Cardiac muscle cell (in vitro differentiated cells and primary cell): ENCODE measurements at regions not wholly inside any gene's neighbourhood (a gene's known extent, or its start where the extent isn't known, plus 50 kb on each side); places are given as distances from the start of the nearest gene placed in this dataset.

ENCODE experiments used
- DNase-seq, 2 donors: peaks; one replicate each; pipeline versions ENCODE4 v3.0.0 to v3.0.0-alpha.2; 2010 to 2017; ENCODE audit warnings: low read depth in 1 of 2, low spot score in 1 of 2
- H3K27ac ChIP-seq: fragments of 200-600 bp; sonication (generic); 2 replicates; pipeline ENCODE4 v1.5.1; 2016
- H3K27me3 ChIP-seq: fragments of 200-600 bp; sonication (generic); 2 replicates; pipeline ENCODE4 v1.6.0; 2016; ENCODE audit warnings: control low read depth
- H3K36me3 ChIP-seq: fragments of 200-600 bp; sonication (generic); 2 replicates; pipeline ENCODE4 v1.5.1; 2016; ENCODE audit warnings: control low read depth
- H3K4me1 ChIP-seq: fragments of 200-600 bp; sonication (generic); 2 replicates; pipeline ENCODE4 v1.8.1; 2017; ENCODE audit warnings: low read depth, mild to moderate bottlenecking, mixed run types
- H3K4me3 ChIP-seq: fragments of 200-600 bp; sonication (generic); 2 replicates; pipeline ENCODE4 v1.5.1; 2016; ENCODE audit warnings: mild to moderate bottlenecking
- H3K9me3 ChIP-seq: fragments of 200-600 bp; sonication (generic); 2 replicates; pipeline ENCODE4 v1.5.1; 2017; ENCODE audit warnings: low read depth, mild to moderate bottlenecking, control low read depth
- CTCF ChIP-seq: IDR thresholded peaks from 2 replicates; pipeline ENCODE4 v1.5.1; 2012; ENCODE audit warnings: low read depth, mild to moderate bottlenecking, low read length

GRCh38 chr2:15816674-15817406 lies 123.5 kb upstream of the MYCN start:
- Histone ChIP-seq H3K27me3 (no peaks in the 10 kb centered on the region), H3K9me3 (no peaks in the 10 kb centered on the region), H3K4me3 (no peak overlapping the region), H3K4me1 (peaks cover 24% of the 10 kb centered on the region), H3K27ac (no peak overlapping the region), H3K36me3 (no peaks in the 10 kb centered on the region)
- no peak for TF ChIP-seq CTCF
- no peak for DNase-seq

GRCh38 chr2:15817748-15818147 lies 122.6 kb upstream of the MYCN start:
- Histone ChIP-seq H3K9me3 (no peaks in the 10 kb centered on the region), H3K36me3 (no peaks in the 10 kb centered on the region), H3K27me3 (no peaks in the 10 kb centered on the region), H3K4me3 (no peak overlapping the region), H3K4me1 (peaks cover 24% of the 10 kb centered on the region), H3K27ac (no peak overlapping the region)
- no peak for DNase-seq
- no peak for TF ChIP-seq CTCF

- no peak overlapping the region for H3K4me3 ChIP-seq
- H3K27me3 ChIP-seq, result no peaks in the 10 kb centered on the region
- DNase-seq, result no peak
- no peak for TF ChIP-seq CTCF
- H3K4me1 ChIP-seq, result peaks cover 24% of the 10 kb centered on the region
- no peaks in the 10 kb centered on the region for H3K9me3 ChIP-seq
- no peak overlapping the region for H3K27ac ChIP-seq
- no peaks in the 10 kb centered on the region for H3K36me3 ChIP-seq
These were observed 122.0 kb upstream of the MYCN start for GRCh38 chr2:15818318-15818753.

- TF ChIP-seq CTCF, result no peak
- H3K27me3 ChIP-seq, result no peaks in the 10 kb centered on the region
- peaks cover 24% of the 10 kb centered on the region for H3K4me1 ChIP-seq
- no peak for DNase-seq
- H3K36me3 ChIP-seq, result no peaks in the 10 kb centered on the region
- H3K4me3 ChIP-seq, result no peak overlapping the region
- H3K9me3 ChIP-seq, result no peaks in the 10 kb centered on the region
- H3K27ac ChIP-seq, result no peak overlapping the region
These were observed 121.5 kb upstream of the MYCN start for GRCh38 chr2:15818881-15819280.

- H3K27me3 ChIP-seq, result no peaks in the 10 kb centered on the region
- H3K36me3 ChIP-seq, result no peaks in the 10 kb centered on the region
- H3K27ac ChIP-seq, result peak overlapping the region; percentile 21
- no peak for TF ChIP-seq CTCF
- no peaks in the 10 kb centered on the region for H3K9me3 ChIP-seq
- H3K4me1 ChIP-seq, result peaks cover 16% of the 10 kb centered on the region
- DNase-seq, result no peak
- no peak overlapping the region for H3K4me3 ChIP-seq
These were observed 120.6 kb upstream of the MYCN start for GRCh38 chr2:15819562-15820256.
